Uterus (tissue), 3 donors: ENCODE measurements at regions not wholly inside any gene's neighbourhood (a gene's known extent, or its start where the extent isn't known, plus 50 kb on each side); places are given as distances from the start of the nearest gene placed in this dataset. TPM values are rescaled to one million over a fixed set of nuclear protein-coding genes. Genes with fewer than 3 reads are reported as not detected.

Experiments
- DNase-seq, 2 donors: peaks; one replicate each; pipeline ENCODE4 v3.0.0-alpha.2; 2019 to 2020
- H3K27ac ChIP-seq, 2 donors: fragments of 200-600 bp; sonication (generic); 1 replicate in 1 of 2; 2 replicates in 1 of 2; pipeline ENCODE4 v1.5.1; 2016 to 2018
- H3K27me3 ChIP-seq, 2 donors: fragments of 200-600 bp; sonication (generic); one replicate each; pipeline ENCODE4 v1.5.1; 2018 to 2019; ENCODE audit warnings: control low read depth in 1 of 2
- H3K36me3 ChIP-seq, 2 donors: fragments of 200-600 bp; sonication (generic); one replicate each; pipeline ENCODE4 v1.5.1; 2019; ENCODE audit warnings: control low read depth in 1 of 2
- H3K4me1 ChIP-seq, 2 donors: fragments of 200-600 bp; sonication (generic); one replicate each; pipeline ENCODE4 v1.5.1; 2018 to 2019; ENCODE audit warnings: control low read depth in 1 of 2
- H3K4me3 ChIP-seq, 2 donors: fragments of 200-600 bp; sonication (generic); 1 replicate in 1 of 2; 2 replicates in 1 of 2; pipeline ENCODE4 v1.5.1; 2018 to 2019; ENCODE audit warnings: mild to moderate bottlenecking in 1 of 2
- H3K9me3 ChIP-seq, 2 donors: fragments of 200-600 bp; sonication (generic); one replicate each; pipeline ENCODE4 v1.5.1; 2019; ENCODE audit warnings: control low read depth in 1 of 2
- CTCF ChIP-seq, 4 experiments: fragments of 200-600 bp in 2 of 4; fragments of 450-650 bp in 2 of 4; sonication (generic) in 2 of 4; IDR thresholded peaks; one replicate each; pipeline ENCODE4 v1.5.1; 2016 to 2019; ENCODE audit warnings: antibody characterized with exemption in 4 of 4, mild to moderate bottlenecking in 2 of 4, moderate library complexity in 1 of 4
- POLR2A ChIP-seq, 2 donors: fragments of 450-650 bp; IDR thresholded peaks; one replicate each; pipeline ENCODE4 v1.6.1; 2016; ENCODE audit warnings: antibody characterized with exemption in 2 of 2, mild to moderate bottlenecking in 1 of 2, moderate library complexity in 1 of 2
- intact Hi-C: fragments of 100-400 bp; cut with DNase I; formaldehyde crosslinking; loops from one replicate; pipeline ENCODE4 v1.15.1; 2023; ENCODE audit warnings: low total_unique reads
- small RNA-seq: library from RNA; depleted of rRNA; stranded (forward); fragments of <200 nt; gene quantifications from one replicate; pipeline ENCODE3, GENCODE V24; 2016
- donor health status: DM: yes; HTN: yes; CAD: no.

- H3K4me1 ChIP-seq: no peaks in the 10 kb centered on the region
- no peaks in the 10 kb centered on the region for H3K36me3 ChIP-seq
- H3K27me3 ChIP-seq: no peaks in the 10 kb centered on the region
- no peak for DNase-seq
- no peaks in the 10 kb centered on the region for H3K9me3 ChIP-seq
- intact Hi-C loops: no loop called here
- H3K4me3 ChIP-seq: no peak overlapping the region
- TF ChIP-seq POLR2A (IDR thresholded peaks at IDR 0.05): no peak
- no peak for TF ChIP-seq CTCF (IDR thresholded peaks at IDR 0.05)
- no peak overlapping the region for H3K27ac ChIP-seq
Measured at GRCh38 chr15:77688266-77688665, 55.6 kb upstream of the LINGO1 start.

- Histone ChIP-seq H3K9me3 (no peaks in the 10 kb centered on the region), H3K4me1 (no peaks in the 10 kb centered on the region), H3K27me3 (no peaks in the 10 kb centered on the region), H3K36me3 (no peaks in the 10 kb centered on the region), H3K4me3 (no peak overlapping the region), H3K27ac (no peak overlapping the region)
- intact Hi-C loops: no loop called here
- no peak for TF ChIP-seq CTCF (IDR thresholded peaks at IDR 0.05)
- no peak for DNase-seq
Measured at GRCh38 chr15:77685082-77685815, 52.5 kb upstream of the LINGO1 start.

GRCh38 chr15:77684341-77685081 lies 51.8 kb upstream of the LINGO1 start:
- no peaks in the 10 kb centered on the region for H3K36me3 ChIP-seq
- H3K9me3 ChIP-seq: no peaks in the 10 kb centered on the region
- intact Hi-C loops: no loop called here
- DNase-seq: no peak
- TF ChIP-seq CTCF (IDR thresholded peaks at IDR 0.05): no peak
- no peak for TF ChIP-seq POLR2A (IDR thresholded peaks at IDR 0.05)
- no peak overlapping the region for H3K27ac ChIP-seq
- H3K4me3 ChIP-seq: no peak overlapping the region
- H3K4me1 ChIP-seq: no peaks in the 10 kb centered on the region
- H3K27me3 ChIP-seq: no peaks in the 10 kb centered on the region

- H3K4me1 ChIP-seq: no peaks in the 10 kb centered on the region
- DNase-seq: no peak
- H3K9me3 ChIP-seq: no peaks in the 10 kb centered on the region
- H3K27ac ChIP-seq: no peak overlapping the region
- H3K4me3 ChIP-seq: no peak overlapping the region
- no peak for TF ChIP-seq CTCF (IDR thresholded peaks at IDR 0.05)
- TF ChIP-seq POLR2A (IDR thresholded peaks at IDR 0.05): no peak
- H3K27me3 ChIP-seq: no peaks in the 10 kb centered on the region
- no peaks in the 10 kb centered on the region for H3K36me3 ChIP-seq
- intact Hi-C loops: no loop called here
Measured at GRCh38 chr15:77682564-77682963, 49.9 kb upstream of the LINGO1 start.

Small RNA genes lying in the stretch of these regions (small RNA-seq; reads per million reads assigned to genes)
- not detected for gene RN7SL214P
